KMS-11 (cell line): ENCODE measurements at regions not wholly inside any gene's neighbourhood (a gene's known extent, or its start where the extent isn't known, plus 50 kb on each side); places are given as distances from the start of the nearest gene placed in this dataset.

Experiments
- H2AFZ ChIP-seq: fragments of 200-600 bp; sonication (generic); 2 replicates; pipeline ENCODE4 v1.6.1; 2016; ENCODE audit warnings: antibody characterized with exemption, mixed run types, low read depth
- H3K27ac ChIP-seq: fragments of 200-600 bp; sonication (generic); 2 replicates; pipeline ENCODE4 v1.6.1; 2016; ENCODE audit warnings: mild to moderate bottlenecking, mixed run types
- H3K27me3 ChIP-seq: fragments of 200-600 bp; sonication (generic); 2 replicates; pipeline ENCODE4 v1.6.1; 2017; ENCODE audit warnings: mild to moderate bottlenecking, low read depth, mixed run types, moderate library complexity; ENCODE audit not compliant: insufficient read depth
- H3K36me3 ChIP-seq: fragments of 200-600 bp; sonication (generic); 2 replicates; pipeline ENCODE4 v1.6.1; 2017; ENCODE audit warnings: mild to moderate bottlenecking, mixed run types; ENCODE audit not compliant: insufficient read depth
- H3K4me1 ChIP-seq: fragments of 200-600 bp; sonication (generic); 2 replicates; pipeline ENCODE4 v1.6.1; 2016; ENCODE audit warnings: mild to moderate bottlenecking, low read depth, mixed run types; ENCODE audit not compliant: poor library complexity, severe bottlenecking
- H3K4me2 ChIP-seq: fragments of 200-600 bp; sonication (generic); 2 replicates; pipeline ENCODE4 v1.7.0; 2016; ENCODE audit warnings: mild to moderate bottlenecking, mixed run types
- H3K4me3 ChIP-seq: fragments of 200-600 bp; sonication (generic); IDR thresholded peaks from 2 replicates; pipeline ENCODE4 v1.6.1; 2017; ENCODE audit warnings: low read depth, low read length, mixed read lengths; ENCODE audit not compliant: insufficient read depth
- H3K79me2 ChIP-seq: fragments of 200-600 bp; sonication (generic); 2 replicates; pipeline ENCODE4 v1.6.1; 2016; ENCODE audit warnings: low read depth, mixed run types; ENCODE audit not compliant: insufficient read depth
- H3K9ac ChIP-seq: fragments of 200-600 bp; sonication (generic); 2 replicates; pipeline ENCODE4 v1.6.1; 2016; ENCODE audit warnings: mild to moderate bottlenecking, mixed run types
- H4K20me1 ChIP-seq: fragments of 200-600 bp; sonication (generic); 2 replicates; pipeline ENCODE4 v1.6.1; 2016; ENCODE audit warnings: mild to moderate bottlenecking, mixed run types; ENCODE audit not compliant: insufficient read depth
- CTCF ChIP-seq: fragments of 200-600 bp; sonication (generic); conservative IDR thresholded peaks from 2 replicates; pipeline ENCODE4 v1.6.1; 2017; ENCODE audit warnings: low read depth, mild to moderate bottlenecking, antibody characterized with exemption, low read length, moderate library complexity, mixed read lengths

- no peaks in the 10 kb centered on the region for H3K36me3 ChIP-seq
- H3K27ac ChIP-seq = no peak overlapping the region
- no peak overlapping the region for H3K9ac ChIP-seq
- no peaks in the 10 kb centered on the region for H4K20me1 ChIP-seq
- H3K4me2 ChIP-seq = no peak overlapping the region
- H3K79me2 ChIP-seq = no peaks in the 10 kb centered on the region
- no peak for TF ChIP-seq CTCF
- H3K27me3 ChIP-seq = no peaks in the 10 kb centered on the region
- no peaks in the 10 kb centered on the region for H3K4me1 ChIP-seq
- H3K4me3 ChIP-seq = no peak overlapping the region
- no peak overlapping the region for H2AFZ ChIP-seq
Observed at GRCh38 chr5:158487156-158487555, 612.6 kb downstream of the EBF1 start.

GRCh38 chr5:158486566-158486965, 613.1 kb downstream of the EBF1 start:
- no peak overlapping the region for H3K4me3 ChIP-seq
- H3K9ac ChIP-seq = no peak overlapping the region
- no peak overlapping the region for H2AFZ ChIP-seq
- no peaks in the 10 kb centered on the region for H4K20me1 ChIP-seq
- H3K36me3 ChIP-seq = no peaks in the 10 kb centered on the region
- no peaks in the 10 kb centered on the region for H3K27me3 ChIP-seq
- H3K79me2 ChIP-seq = no peaks in the 10 kb centered on the region
- H3K4me1 ChIP-seq = no peaks in the 10 kb centered on the region
- H3K27ac ChIP-seq = no peak overlapping the region
- H3K4me2 ChIP-seq = no peak overlapping the region
- no peak for TF ChIP-seq CTCF

- no peaks in the 10 kb centered on the region for H3K4me1 ChIP-seq
- no peak overlapping the region for H3K9ac ChIP-seq
- H3K4me2 ChIP-seq = no peak overlapping the region
- H3K79me2 ChIP-seq = no peaks in the 10 kb centered on the region
- H2AFZ ChIP-seq = no peak overlapping the region
- H3K4me3 ChIP-seq = no peak overlapping the region
- H4K20me1 ChIP-seq = no peaks in the 10 kb centered on the region
- TF ChIP-seq CTCF = no peak
- H3K36me3 ChIP-seq = no peaks in the 10 kb centered on the region
- no peak overlapping the region for H3K27ac ChIP-seq
- H3K27me3 ChIP-seq = no peaks in the 10 kb centered on the region
Observed at GRCh38 chr5:158485604-158486081, 614.1 kb downstream of the EBF1 start.

GRCh38 chr5:158485047-158485446, 614.7 kb downstream of the EBF1 start:
- Histone ChIP-seq H3K9ac (no peak overlapping the region), H3K27me3 (no peaks in the 10 kb centered on the region), H2AFZ (no peak overlapping the region), H3K27ac (no peak overlapping the region), H3K4me1 (no peaks in the 10 kb centered on the region), H3K4me2 (no peak overlapping the region), H3K36me3 (no peaks in the 10 kb centered on the region), H4K20me1 (no peaks in the 10 kb centered on the region), H3K79me2 (no peaks in the 10 kb centered on the region), H3K4me3 (no peak overlapping the region)
- no peak for TF ChIP-seq CTCF
